Stimulated activated CD8-positive, alpha-beta memory T cell treated with anti-CD3 and anti-CD28 coated beads, Interleukin-15, amount 100 ng/mL, for 24 hours (primary cell): ENCODE measurements at regions not wholly inside any gene's neighbourhood (a gene's known extent, or its start where the extent isn't known, plus 50 kb on each side); places are given as distances from the start of the nearest gene placed in this dataset.
"Not testable (repeated sequence)": the region's sequence is repeated elsewhere in the genome, so short reads cannot be mapped to it uniquely, and the experiment has no call there.

Experiments
- DNase-seq: peaks from one replicate; pipeline ENCODE4 v3.0.0-alpha.2; 2020; ENCODE audit warnings: low read depth

DNA sequence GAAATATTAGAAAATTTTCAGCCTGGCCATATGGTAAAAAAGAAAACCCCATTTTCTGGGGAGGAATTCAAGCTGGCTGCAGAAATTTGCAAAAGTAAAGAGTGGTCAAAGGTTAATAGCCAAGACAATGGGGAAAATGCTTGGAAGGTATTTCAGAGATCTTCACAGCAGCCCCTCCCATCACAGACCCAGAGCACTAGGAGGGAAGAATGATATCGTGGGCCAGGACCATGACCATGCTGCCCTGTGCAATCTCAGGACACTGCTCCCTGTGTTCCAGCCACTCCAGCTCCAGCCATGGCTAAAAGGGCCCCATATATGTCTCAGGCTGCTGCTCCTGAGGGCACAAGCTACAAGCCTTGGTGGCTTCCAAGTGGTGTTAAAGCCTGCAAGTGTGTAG lies 93.9 kb upstream of the AGAP1 start:
- no peak for DNase-seq

DNA sequence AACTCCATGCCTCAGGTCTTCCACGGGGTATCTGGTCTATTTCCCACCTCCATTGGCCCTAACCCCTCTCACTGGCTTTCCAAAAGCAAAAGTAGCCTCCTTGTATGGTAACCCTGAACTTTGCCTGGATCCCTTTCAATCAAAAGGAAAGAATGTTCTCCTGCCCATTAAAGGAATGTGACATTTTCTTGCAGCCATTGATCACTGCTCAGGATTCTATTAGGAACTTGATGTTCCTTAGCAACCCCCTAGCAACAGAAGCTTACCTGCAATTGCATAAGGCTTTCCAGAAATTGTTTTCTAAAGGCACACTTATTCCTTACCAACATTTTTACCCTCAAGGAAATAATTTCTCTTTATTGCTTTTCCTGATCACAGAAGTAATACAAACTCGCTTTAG lies 91.4 kb upstream of the AGAP1 start:
- DNase-seq: no peak

DNA sequence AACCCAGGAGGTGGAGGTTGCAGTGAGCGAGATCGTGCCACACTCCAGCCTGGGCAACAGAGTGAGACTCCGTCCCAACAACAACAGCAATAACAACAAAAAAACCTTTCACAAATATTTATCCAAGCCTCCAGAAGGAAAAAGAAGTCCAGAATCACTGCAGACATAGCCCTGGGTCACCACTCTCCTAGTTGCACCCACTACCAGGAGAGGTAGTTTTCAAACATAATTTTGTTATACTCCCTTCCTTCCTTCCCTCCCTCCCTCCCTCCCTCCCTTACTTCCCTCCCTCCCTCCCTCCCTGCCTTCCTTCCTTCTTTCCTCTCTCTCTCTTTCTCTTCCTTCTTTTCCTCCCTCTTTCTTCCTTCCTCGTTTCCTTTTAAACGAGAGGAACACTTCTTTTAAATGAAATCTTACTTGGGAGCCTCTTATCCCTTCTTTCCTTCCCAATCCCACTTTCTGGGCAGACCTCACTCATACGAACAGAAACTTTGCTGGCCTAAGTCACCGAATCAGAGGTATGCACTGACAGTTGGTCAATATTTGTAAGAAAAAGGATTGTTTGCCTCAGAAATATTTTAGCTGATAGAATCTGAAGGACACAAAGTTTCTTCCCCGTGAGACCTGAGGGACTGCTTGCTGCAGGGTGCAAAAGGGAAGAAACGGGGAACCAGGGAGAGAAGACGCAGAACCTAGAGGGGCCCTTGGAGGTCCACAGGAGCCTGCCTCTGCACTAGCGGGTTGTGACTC lies 88.1 kb upstream of the AGAP1 start:
- no peak for DNase-seq

DNA sequence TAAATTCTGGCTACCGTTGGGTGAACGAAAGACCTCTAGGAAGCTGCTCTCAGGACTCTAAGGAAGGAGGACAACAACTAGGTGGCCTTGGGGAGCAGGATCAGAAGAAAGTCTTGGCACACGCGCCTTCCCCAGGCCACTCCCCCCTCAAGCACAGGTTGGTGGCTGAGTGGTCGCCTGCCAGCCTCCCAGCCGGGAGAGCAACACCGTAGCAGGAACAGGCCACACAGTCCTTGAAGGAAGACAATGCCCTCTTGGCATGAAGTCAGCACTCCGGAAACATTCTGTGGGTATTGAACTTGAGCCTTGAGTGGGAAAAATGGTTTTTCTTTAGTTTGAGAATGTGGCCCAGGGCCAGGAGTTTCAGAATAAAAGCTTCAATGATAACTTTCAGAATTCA lies 87.4 kb upstream of the AGAP1 start:
- no peak for DNase-seq

DNA sequence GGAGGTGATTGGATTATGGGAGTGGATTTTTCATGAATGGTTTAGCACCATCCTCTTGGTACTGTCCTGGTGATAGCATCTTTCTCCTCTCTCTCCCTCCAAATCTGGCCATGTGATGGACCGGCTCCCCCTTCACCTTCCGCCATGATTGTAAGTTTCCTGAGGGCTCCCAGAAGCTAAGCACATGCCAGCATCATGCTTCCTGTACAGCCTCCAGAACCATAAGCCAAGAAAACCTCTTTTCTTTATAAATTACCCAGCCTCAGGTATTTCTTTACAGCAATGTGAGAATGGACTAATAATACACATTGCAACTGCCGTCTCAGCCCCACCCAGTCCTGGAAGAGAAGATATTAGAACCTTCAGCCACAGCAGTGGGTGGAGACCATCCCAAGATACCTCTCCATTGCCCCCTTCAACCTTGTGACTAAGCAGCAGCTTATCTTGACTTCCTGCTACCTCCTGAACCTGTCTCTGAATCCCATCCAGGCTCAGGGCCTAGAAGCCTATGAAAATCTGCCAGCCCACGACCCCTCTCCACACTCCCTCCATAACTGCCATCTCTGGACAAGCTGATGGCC lies 81.8 kb upstream of the AGAP1 start:
- no peak for DNase-seq

DNA sequence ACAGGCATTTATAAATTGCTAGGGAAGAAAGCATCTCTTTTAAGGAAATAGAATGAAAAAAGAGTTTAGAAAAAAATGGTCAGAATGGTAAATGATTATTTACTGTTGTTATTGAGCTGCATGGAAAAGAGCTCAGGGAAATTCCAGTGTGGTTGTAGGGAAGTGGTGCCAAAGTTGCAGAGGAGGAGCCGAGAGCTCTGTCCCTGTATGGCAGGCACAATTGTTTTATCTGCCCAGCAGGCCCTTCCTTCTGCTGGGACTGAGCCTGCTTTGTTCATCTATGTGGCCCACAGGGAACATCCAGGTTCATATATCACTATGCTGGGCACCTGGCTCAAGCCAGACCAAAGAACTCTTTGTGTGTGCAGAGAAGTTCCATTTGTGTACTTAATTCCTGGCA lies 80.8 kb upstream of the AGAP1 start:
- DNase-seq: no peak

DNA sequence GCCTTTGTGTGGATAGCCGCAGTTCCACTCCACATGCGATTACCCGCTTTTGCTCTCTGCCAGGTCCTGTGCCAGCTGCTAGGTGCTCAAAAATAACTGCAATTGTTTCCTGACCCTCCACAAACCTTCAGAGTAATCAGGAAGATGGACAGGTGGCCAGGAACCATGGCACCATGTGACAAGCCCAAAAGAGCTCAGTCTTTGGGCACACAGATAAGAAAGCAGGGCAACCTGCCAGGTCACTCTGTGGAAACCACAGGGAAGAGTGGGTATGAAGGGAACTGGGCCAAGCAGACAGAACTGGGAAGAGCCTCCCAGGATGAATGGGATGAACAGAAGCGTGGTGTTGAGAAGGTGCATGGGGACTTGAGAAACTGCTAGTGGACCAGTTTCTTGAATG lies 79.4 kb upstream of the AGAP1 start:
- no peak for DNase-seq

DNA sequence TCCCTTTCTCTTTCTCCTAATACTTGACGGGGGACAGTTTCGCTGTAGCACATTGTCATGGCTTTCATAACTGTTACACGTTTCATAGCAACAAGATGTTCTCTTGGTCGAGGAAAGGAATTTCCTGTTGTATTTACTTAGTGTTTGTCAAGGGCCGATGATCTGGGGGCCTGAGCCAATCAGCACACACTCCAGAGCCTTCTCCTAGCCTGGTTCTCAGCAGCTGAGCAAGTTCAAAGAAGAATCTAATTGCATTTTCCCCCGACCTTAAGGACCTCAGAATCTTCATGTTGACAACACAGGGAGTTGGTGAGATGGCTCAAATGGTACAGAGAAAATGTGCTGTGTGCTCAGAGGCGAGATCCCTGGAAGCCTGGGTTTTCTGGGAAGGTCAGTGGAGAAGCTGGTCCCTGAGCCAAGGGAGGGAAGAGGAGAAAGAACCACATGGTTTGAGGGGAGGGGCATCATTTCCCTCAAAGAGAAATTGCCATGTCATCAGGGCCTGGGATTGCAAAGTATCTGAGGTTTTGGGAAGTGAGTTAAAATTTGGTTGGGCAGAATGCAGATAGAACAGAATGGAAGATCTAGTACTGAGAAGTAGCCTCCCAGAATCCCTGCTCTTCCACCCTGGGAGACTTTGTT lies 76.9 kb upstream of the AGAP1 start:
- no peak for DNase-seq

DNA sequence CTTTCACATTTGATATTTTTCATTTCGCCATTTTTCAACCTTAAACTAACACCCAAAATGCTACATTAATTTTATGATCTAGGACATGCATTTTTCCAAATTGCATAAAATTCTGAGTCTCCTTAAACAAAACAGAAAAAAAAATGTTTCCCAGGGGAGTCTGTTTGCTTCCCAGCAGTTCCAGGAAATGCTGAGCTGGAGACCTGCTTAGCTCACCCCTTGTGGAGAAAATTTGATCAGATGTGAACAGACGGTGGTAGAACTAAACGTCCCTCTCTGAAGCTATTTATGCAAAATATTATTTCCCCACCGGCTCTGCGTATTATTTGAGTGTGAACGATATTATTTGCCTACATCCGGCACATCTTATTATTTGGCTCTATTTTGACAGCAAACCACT lies 74.9 kb upstream of the AGAP1 start:
- DNase-seq: no peak

DNA sequence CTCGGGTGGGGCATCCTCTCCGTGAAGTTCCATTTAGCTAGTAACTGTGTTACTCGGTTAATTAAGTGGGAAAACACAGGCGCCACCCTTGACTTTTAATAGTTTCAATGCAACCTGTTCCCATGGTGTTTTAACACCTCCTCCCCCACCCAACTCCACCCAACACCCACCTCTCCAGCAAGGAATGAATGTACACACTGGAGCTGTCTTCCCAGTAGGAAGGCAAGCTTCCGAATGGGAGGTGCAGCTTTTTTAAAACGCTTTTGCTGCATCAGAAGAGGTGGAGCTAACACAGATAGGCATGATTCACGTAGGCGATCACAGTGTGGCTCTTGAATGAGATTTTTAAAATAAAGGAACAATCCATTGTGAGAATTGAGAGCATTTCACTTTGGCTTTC lies 73.8 kb upstream of the AGAP1 start:
- DNase-seq: no peak

DNA sequence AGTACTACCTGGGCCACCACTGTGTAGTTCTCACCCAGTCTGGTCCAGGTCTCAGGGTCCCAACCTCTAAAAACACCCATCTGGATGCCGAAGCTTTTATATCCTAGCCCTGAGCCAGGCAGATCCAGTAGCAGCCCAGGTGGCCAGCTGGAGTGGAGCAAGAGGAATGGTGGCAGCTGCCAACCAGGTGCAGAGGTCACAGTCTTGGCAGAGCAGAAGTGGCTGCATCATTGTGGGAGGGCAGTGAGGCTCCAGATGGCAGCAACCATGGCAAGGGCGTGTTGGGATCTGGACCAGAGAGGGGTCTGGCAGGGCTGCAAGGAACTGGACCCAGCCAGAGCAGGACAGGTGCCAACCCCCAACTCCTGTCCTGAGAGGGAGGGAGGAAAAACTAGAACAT lies 72.2 kb upstream of the AGAP1 start:
- DNase-seq: no peak

DNA sequence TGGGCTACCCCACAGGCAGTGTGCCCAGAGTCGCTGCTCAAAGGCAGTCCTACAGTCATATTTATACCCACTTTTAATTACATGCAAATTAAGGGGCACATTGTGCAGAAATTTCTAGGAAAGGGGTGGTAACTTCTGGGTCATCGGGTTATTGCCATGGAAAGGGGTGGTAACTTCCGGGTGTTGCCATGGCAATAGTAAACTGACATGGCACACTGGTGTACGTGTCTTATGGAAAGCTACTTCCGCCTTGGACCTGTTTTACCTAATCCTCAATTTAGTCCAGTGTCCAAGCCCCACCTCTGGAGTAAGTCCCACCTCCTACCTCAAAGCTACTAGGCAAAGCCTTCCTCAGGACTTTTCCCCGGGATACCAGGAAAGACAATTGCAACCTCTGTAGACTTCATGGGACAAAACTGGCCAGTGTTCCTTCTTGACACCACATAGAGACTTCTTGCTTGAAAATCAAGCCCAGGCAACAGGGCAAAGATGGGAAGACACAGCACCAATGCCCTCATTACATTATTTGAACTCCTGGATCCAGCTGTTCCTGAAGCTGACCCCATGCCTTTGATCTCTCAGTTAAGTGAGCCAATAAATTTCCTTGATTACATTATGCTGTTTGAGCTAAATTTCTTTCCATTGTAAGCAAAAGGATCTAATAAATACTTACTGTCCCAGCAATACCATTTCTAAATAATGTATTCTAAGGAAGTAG lies 63.3 kb upstream of the AGAP1 start:
- DNase-seq: no peak

DNA sequence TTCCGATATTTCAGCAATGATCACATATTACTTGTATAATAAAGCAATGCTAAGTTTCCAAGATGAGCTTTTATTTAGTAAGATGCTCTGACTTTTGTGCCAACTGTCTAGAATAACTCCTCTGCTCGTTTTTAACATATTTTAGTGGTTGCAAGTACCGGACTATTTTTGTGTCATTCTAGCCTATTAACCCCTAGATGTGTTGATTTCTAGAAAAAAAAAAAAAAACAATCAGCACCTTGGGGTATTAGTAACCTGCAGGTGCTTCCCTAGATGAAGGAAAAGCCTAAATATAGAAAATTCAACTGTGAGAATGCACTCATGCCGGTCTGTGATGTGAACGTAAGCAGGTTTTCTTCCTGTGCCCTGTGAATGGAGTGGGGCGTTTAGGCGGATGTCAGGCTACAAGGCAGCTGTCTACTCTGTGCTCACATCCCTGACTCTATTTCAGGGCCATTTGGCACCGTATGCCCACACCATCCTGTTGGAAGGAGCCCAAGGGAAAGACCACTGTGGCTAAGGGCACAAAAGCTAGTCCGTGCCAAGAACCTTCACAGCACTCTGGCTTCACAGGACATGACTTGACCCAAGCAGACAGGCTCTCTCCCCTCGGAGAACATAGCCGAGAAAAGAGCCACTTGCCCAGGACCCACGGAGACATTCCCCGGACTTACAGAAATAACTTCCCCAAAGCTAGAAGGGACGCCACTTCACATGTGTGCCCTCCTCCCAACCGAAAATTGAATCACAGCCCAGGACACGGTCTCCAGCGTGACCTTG lies 60.9 kb upstream of the AGAP1 start:
- DNase-seq: no peak

DNA sequence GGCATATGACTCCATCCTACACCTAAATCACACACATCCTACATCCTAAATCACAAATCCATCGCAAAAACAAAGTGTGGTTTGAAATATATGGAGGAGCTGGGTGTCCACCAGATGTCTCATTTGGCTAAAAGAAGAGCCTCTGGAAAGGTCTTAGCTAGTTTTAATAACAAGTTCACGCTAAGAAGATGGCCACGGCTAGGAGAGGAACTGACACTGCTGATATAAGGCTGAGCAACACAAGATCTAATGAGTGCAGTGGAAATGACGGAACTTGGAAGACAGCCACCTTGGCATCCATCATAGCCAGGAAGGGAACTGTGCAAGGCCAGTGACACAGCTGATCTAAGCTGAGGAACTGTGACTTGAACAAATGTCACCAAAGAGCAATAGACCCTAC lies 60.0 kb upstream of the AGAP1 start:
- DNase-seq: no peak

DNA sequence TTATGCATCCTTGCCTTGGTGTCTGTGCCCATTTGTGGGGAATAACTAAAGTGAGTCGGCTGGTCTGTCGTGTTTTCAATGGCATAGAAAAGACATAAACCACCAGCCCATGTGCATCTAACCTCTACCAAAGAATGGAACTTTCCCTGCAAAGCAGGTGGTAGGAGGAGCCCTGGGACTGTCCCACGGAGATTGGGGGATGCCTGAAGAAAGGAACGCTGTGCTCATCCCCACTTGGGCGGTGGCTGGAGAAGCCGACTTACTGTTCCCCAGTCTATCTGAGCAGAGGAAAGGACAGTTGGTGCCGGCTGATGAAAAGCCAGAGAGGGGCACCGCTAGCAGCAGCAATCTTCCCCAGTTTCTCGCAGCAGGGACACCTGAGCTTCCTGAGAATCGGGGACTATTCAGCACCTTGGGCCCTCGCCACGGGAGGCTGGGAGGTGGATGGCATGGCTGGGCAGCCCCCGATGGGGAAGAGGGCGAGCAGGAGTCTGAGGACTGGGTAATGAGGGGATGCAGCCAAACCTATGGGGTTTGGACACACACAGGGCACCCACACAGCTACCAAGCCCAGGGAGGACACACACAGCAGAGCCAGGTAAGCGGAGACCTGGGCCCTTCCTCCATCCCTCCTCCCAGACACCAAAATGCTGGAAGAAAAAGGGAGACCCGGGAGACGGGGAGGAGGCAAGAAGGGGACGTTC lies 53.7 kb upstream of the AGAP1 start:
- DNase-seq: no peak

DNA sequence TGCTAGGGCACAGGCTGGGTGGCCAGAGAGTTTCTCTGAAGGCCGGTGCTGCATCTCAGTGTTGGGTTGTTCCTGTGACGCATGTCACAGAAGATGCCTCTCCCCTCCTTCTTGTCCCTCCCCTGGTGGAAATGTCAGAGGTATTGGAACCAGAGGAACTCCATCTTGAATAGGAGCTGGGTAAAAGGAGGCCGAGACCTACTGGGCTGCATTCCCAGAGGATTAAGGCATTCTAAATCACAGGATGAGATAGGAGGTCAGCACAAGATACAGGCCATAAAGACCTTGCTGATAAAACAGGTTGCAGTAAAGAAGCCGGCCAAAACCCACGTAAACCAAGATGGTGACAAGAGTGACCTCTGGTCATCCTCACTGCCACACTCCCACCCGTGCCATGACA lies 50.3 kb upstream of the AGAP1 start:
- DNase-seq: not testable (repeated sequence)
